ENCODE measurements at regions not wholly inside any gene's neighbourhood (a gene's known extent, or its start where the extent isn't known, plus 50 kb on each side); places are given as distances from the start of the nearest gene placed in this dataset.
A peak's percentile ranks its signal among the peaks of the same experiment; 100 is the strongest.
"Not testable (repeated sequence)": the region's sequence is repeated elsewhere in the genome, so short reads cannot be mapped to it uniquely, and the experiment has no call there.

- no peak for DNase-seq (ENCODE audit: low read depth in 4 of 4, low spot score in 2 of 4)
Observed at GRCh38 chr17:22518185-22518584, 825.9 kb downstream of the KCNJ18 start.

- not testable (repeated sequence) for DNase-seq (ENCODE audit: low read depth in 4 of 4, low spot score in 2 of 4)
Observed at GRCh38 chr17:22548873-22549272, 856.5 kb downstream of the KCNJ18 start.

GRCh38 chr17:22551695-22552415 is 859.5 kb downstream of the KCNJ18 start:
- DNase-seq (ENCODE audit: low read depth in 4 of 4, low spot score in 2 of 4), result not testable (repeated sequence)

GRCh38 chr17:22569459-22570143 is 877.3 kb downstream of the KCNJ18 start:
- no peak for DNase-seq (ENCODE audit: low read depth in 4 of 4, low spot score in 2 of 4)

GRCh38 chr17:22570144-22570845 is 878.0 kb downstream of the KCNJ18 start:
- no peak for DNase-seq (ENCODE audit: low read depth in 4 of 4, low spot score in 2 of 4)

- DNase-seq (ENCODE audit: low read depth in 4 of 4, low spot score in 2 of 4), result no peak
Observed at GRCh38 chr17:22599322-22599721, 907.0 kb downstream of the KCNJ18 start.

GRCh38 chr17:22600644-22601298 is 908.4 kb downstream of the KCNJ18 start:
- peak in 1 of 4 donors; percentile 10 for DNase-seq (ENCODE audit: low read depth in 4 of 4, low spot score in 2 of 4)
